HEK293T (cell line): ENCODE measurements at regions not wholly inside any gene's neighbourhood (a gene's known extent, or its start where the extent isn't known, plus 50 kb on each side); places are given as distances from the start of the nearest gene placed in this dataset.

Experiments
- ARNT ChIP-seq: fragments of 450-650 bp; IDR thresholded peaks from 2 replicates; pipeline ENCODE4 v1.6.1; 2017; ENCODE audit warnings: mild to moderate bottlenecking
- PKNOX1 ChIP-seq: fragments of 450-650 bp; IDR thresholded peaks from 2 replicates; pipeline ENCODE4 v1.6.1; 2016

DNA sequence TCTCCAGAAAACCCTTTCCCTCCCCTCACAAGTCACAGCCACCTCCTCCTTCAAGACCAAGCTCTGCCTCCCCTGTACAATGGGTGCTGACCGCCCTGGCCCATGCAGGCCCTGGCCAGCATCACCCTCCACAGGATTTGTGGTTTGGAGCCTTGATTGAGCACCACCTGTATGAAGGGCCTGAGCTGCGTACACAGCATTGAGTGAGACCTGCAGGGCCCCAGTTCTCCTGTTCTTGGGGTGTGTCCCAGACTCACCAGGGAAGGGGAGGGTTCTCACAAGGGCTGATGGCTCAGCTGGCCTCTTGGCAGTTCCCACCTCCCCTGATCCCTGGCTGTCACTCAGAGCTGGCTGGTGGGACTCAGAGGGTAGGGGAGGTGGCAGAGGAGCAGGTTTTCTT, 63.7 kb upstream of the IER5L start:
- TF ChIP-seq ARNT: no peak
- peak; percentile 44 for TF ChIP-seq PKNOX1
